ENCODE measurements at regions not wholly inside any gene's neighbourhood (a gene's known extent, or its start where the extent isn't known, plus 50 kb on each side); places are given as distances from the start of the nearest gene placed in this dataset.
"Not testable (repeated sequence)": the region's sequence is repeated elsewhere in the genome, so short reads cannot be mapped to it uniquely, and the experiment has no call there.

DNA sequence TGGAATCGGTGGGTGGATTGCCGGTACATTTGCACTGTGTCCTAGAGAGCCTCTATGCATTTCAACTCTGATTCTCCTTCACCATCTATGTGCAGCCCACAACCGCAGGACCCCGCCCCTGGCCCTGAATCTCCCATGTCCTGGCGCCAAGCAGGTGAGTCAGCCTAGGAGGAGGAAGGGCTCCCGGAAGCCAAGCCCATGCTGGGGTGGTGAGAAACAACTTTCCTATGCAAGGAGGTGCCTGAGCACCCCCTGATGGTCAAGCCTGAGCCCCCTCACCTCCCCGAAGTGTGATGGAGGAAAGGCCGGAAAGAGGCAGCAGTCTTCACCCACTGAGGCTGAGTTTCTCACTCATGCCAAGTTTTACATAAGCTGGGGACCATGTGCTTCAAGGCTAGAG lies 110.8 kb downstream of the TNFRSF13B start:
- not testable (repeated sequence) for TF ChIP-seq EZH2 (IDR thresholded peaks at IDR 0.05; ENCODE audit: insufficient read depth, poor library complexity, severe bottlenecking); EZH2phosphoT487 (IDR thresholded peaks at IDR 0.05; ENCODE audit: insufficient read depth, low read depth)
